NCI-H2081 treated with DMSO at 0.1 percent for 48 hours (cell line): ENCODE measurements at regions not wholly inside any gene's neighbourhood (a gene's known extent, or its start where the extent isn't known, plus 50 kb on each side); places are given as distances from the start of the nearest gene placed in this dataset.

ENCODE experiments used
- DNase-seq: peaks from one replicate; lab custom pipeline; 2025; lab: John Stamatoyannopoulos, UW

GRCh38 chr11:134908583-134908982, 496.5 kb upstream of the B3GAT1 start:
- DNase-seq: no peak

GRCh38 chr11:134907636-134908035, 495.6 kb upstream of the B3GAT1 start:
- no peak for DNase-seq

- no peak for DNase-seq
Observed at GRCh38 chr11:134906356-134906955, 494.4 kb upstream of the B3GAT1 start.

GRCh38 chr11:134905928-134906327, 493.9 kb upstream of the B3GAT1 start:
- DNase-seq: no peak

DNA sequence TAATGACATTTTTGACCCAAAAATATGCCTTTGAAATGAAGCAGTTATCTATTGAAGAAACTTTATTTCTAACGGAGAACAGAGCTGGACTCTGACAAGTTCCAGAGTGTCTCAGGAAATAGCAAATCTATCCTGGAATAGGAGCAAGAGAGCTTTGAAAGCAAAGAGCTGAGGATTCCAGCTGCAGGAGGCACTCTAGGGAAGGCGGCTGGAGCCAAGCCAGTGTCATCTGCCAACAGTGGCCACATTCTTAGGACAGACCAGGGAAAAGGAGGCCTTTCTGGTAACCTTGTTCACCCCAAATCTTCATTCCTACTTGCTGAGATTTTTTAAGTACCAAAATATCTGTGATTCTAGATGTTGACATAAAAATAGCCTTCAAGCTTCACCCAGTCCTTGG, 493.5 kb upstream of the B3GAT1 start:
- no peak for DNase-seq

- DNase-seq: no peak
Observed at GRCh38 chr11:134904103-134904790, 492.2 kb upstream of the B3GAT1 start.

GRCh38 chr11:134901955-134902918, 490.2 kb upstream of the B3GAT1 start:
- DNase-seq: no peak

DNA sequence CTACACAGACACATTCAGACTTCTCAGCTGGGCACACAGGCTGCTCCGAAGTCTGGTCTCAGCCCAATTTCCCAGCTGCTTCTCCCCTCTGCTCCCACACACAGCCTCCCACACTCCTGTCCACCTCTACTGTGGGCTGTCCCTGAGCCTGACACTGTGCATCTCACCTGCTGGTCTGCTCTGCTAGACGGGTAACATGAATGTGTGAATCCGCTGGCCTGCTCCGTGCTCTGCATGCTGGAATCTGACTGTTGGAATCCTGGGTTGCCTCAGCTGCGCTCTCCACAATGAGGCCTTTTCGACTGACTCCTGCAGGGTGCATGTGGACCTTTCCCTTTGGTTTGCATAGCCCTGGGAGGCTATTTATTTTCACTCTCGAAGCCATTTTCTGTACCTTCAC, 489.5 kb upstream of the B3GAT1 start:
- DNase-seq: no peak

GRCh38 chr11:134893810-134894685, 482.0 kb upstream of the B3GAT1 start:
- DNase-seq: no peak

DNA sequence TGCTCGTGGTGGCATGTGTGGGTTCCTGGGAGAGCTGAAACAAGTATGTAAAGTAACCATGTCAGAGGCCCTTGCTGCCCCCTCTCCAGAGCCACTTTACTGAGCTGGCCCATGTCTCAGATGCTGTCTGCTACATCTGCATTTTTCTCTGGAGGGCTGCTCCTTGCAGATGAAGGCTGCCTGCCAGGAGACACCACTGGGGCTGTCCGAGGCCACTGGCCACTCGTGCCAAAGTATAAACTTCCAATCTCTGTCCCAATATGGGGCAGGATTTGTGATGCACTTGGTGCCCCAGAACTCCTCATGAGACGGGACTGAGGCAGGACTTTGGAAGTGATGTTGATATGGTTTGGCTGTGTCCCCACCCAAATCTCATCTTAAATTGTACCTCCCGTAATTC, 478.4 kb upstream of the B3GAT1 start:
- DNase-seq: no peak

- no peak for DNase-seq
Observed at GRCh38 chr11:134889832-134890231, 477.8 kb upstream of the B3GAT1 start.

DNA sequence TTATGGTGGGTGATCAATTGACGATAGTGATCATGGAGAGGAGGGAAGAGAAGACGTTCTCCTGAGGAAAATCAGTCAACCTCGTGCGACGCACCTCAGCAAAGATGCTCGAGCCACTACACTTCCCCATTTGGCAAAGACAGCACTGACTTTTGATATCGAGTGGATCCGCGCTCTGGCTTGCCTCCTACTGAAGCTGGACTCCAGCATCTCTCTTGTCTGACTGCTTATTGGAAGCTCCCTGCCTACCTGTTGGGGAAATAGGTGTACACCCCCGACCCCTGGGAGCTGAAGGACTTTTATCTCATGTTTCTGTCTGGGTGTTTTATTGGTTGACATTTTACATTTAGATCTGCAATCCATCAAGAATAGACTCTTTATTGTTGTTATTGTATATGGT, 476.8 kb upstream of the B3GAT1 start:
- no peak for DNase-seq

DNA sequence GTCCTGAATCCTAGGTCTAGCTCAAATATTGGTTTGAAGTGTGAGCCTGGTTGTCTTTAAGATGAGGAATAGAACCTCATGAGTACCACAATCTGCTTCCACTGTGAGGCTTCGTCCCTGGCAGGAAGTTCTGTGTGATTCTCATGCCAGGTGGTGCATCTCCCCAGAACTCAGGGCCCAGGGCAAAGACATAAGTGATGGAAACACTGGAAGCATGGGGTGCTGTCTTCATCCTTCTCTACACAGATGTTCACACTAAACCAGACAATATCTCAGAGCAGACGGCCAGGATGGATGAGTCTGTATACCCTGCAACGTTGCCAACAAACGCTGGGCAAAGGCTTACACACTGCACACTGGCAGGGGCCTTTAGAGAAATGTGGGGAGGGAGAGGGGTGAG, 475.9 kb upstream of the B3GAT1 start:
- no peak for DNase-seq

DNA sequence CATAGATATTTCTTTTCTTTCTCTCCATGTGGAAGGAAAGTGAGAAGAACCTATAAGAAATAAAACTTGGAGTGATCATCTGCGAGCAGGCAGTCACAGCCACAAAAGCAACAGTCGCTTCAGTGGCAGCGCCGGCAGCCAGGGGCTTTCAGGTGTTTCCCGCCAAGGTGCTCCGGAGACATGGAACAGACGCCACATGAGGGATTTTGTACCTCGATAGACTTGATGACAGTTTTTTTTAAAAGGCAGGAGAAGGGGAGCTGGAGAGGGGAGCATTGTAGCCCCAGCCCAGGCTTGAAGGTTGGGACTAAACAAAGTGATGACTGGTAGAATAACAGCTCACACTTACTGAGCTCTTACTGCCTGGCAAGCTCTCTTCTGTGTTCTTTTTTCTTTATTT, 471.4 kb upstream of the B3GAT1 start:
- DNase-seq: no peak

DNA sequence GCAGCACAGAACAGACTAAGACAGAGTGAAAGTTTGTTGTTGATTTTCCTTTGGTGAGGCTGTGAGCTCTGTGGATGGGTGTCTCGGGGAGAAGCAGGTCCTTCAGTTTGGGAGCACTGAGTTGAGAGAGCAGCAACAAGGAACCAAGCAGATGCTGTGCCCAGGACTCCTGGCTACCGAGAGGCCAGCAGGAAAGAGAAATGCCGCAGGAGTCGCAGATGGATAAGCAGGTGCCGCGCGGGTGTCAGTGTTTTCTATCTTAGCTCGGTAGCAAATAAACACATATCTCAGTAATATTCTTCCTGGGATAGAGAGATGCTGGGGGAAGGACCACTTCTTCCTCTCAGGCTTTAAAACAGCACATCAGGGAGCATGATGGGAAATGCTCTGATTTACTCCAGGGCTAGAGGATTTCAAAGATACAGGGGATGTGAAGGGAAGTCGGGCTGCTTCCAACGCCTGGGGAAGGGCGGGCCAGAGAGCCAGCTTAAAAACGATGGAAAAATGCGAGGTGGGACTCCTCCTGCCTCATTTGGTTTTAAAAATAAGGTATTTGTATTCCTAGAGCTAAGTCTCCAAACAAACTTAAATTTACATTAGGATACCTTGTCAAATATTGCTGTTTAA, 470.7 kb upstream of the B3GAT1 start:
- no peak for DNase-seq

GRCh38 chr11:134882141-134882540, 470.1 kb upstream of the B3GAT1 start:
- DNase-seq: no peak

DNA sequence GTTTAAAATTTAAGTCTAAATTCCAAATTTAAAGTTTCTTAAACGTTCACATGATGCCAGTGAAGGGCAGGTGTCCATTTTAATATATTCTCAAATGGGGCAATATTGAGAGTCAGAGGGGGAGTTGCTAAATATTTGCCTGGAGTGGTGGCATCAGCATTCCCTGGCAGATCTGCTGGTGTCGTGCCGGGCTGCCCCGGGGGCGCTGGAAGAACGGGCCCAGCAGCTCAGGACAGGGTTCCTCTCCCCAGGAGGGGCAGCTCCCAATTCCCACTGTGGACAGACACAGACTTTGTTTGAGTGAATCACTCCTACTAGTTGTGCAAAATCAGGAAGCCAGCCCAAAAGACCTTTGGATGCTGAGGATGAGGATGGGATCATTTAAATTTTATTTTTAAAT, 468.7 kb upstream of the B3GAT1 start:
- DNase-seq: no peak

- DNase-seq: no peak
Observed at GRCh38 chr11:134879931-134880330, 467.9 kb upstream of the B3GAT1 start.

- no peak for DNase-seq
Observed at GRCh38 chr11:134879341-134879740, 467.3 kb upstream of the B3GAT1 start.

DNA sequence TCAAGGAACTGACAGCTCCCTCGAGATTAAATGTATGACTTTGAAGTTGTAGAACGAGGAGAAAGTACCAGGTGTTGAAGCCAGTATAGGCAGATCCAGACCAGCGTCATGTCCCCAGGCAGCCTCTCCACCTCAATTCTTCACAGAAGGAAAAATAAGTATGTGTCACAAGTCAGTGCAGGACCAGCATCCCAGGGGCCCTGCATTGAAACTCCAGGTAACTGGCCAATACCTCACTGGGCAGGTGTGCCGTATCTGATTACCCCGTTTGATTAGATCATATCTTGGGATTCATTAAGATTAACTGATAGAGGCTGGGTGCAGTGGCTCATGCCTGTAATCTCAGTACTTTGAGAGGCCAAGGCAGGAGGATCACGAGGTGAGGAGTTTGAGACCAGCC, 466.7 kb upstream of the B3GAT1 start:
- no peak for DNase-seq

DNA sequence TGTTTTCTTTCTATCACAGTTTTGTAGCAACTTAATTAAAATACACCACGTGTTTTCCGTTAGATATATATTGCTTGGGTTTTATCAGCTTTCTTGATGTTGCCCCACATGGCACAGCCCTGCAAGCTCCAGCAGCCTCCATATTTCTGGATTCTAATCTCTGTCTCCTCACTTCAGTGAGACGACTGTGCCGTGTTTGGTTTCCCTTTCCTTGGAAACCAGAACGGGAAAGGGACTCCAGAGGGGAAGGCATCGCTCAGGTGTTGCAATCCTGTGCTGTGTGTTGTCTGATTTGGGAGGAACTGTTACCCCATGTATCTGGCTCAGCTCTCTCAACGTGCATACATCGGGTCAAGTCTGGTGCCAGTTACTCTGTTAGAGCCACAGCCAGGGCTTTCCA, 464.2 kb upstream of the B3GAT1 start:
- no peak for DNase-seq
